Prostate gland (tissue), 2 donors: ENCODE measurements at regions not wholly inside any gene's neighbourhood (a gene's known extent, or its start where the extent isn't known, plus 50 kb on each side); places are given as distances from the start of the nearest gene placed in this dataset.

ENCODE experiments used
- DNase-seq: peaks from one replicate; pipeline ENCODE4 v3.0.0-alpha.2; 2019; ENCODE audit warnings: low spot score
- H3K27ac ChIP-seq, 2 donors: fragments of 200-600 bp; sonication (generic); 2 replicates each; pipeline ENCODE4 v1.5.1; 2017 to 2019
- H3K27me3 ChIP-seq: fragments of 200-600 bp; sonication (generic); replicated peaks from 2 replicates; pipeline ENCODE4 v1.5.1; 2019; ENCODE audit not compliant: insufficient read depth
- H3K36me3 ChIP-seq, 2 donors: fragments of 200-600 bp; sonication (generic); 1 replicate in 1 of 2; 2 replicates in 1 of 2; pipeline versions ENCODE4 v1.5.1 to v1.8.1; 2017 to 2019
- H3K4me1 ChIP-seq: fragments of 200-600 bp; sonication (generic); replicated peaks from 2 replicates; pipeline ENCODE4 v1.5.1; 2019
- H3K4me3 ChIP-seq, 2 donors: fragments of 200-600 bp; sonication (generic); 2 replicates each; pipeline ENCODE4 v1.5.1; 2017 to 2019
- H3K9me3 ChIP-seq: fragments of 200-600 bp; sonication (generic); 2 replicates; pipeline ENCODE4 v1.5.1; 2017
- CTCF ChIP-seq, 4 experiments: fragments of 200-600 bp in 2 of 4; fragments of 450-650 bp in 2 of 4; sonication (generic) in 2 of 4; IDR thresholded peaks; 1 replicate in 3 of 4; 2 replicates in 1 of 4; pipeline ENCODE4 v1.5.1; 2016 to 2019; ENCODE audit warnings: antibody characterized with exemption in 4 of 4, mild to moderate bottlenecking in 2 of 4, moderate library complexity in 2 of 4
- POLR2A ChIP-seq: fragments of 450-650 bp; IDR thresholded peaks from one replicate; pipeline ENCODE4 v1.6.1; 2016; ENCODE audit warnings: antibody characterized with exemption, mild to moderate bottlenecking
- POLR2AphosphoS5 ChIP-seq: sonication (generic); formaldehyde crosslinking; IDR thresholded peaks from one replicate; pipeline ENCODE4 v1.6.1; 2017; ENCODE audit warnings: antibody characterized with exemption
- WGBS: methylation state at CpG from one replicate; pipeline ENCODE4 v1.1.5; 2018; 5-methylcytosine and 5-hydroxymethylcytosine counted together
- intact Hi-C: fragments of 100-400 bp; cut with DNase I; formaldehyde crosslinking; loops from one replicate; pipeline ENCODE4 v1.14.2; 2022

- no peaks in the 10 kb centered on the region for H3K27me3 ChIP-seq
- no peak for DNase-seq
- H3K27ac ChIP-seq: no peak overlapping the region
- no peaks in the 10 kb centered on the region for H3K9me3 ChIP-seq
- TF ChIP-seq POLR2A (no peak), CTCF (IDR thresholded peaks at IDR 0.05) (no peak), POLR2AphosphoS5 (no peak)
- no peak overlapping the region for H3K4me3 ChIP-seq
- WGBS: 37% methylated on average over 2 of the region's 2 CpGs
- no peaks in the 10 kb centered on the region for H3K36me3 ChIP-seq
- intact Hi-C loops: no loop called here
- no peaks in the 10 kb centered on the region for H3K4me1 ChIP-seq
Measured at GRCh38 chr5:125180231-125180829, 433.9 kb upstream of the ZNF608 start.

- H3K27ac ChIP-seq: no peak overlapping the region
- DNase-seq: no peak
- no peaks in the 10 kb centered on the region for H3K36me3 ChIP-seq
- no peaks in the 10 kb centered on the region for H3K27me3 ChIP-seq
- no peak overlapping the region for H3K4me3 ChIP-seq
- H3K9me3 ChIP-seq: no peaks in the 10 kb centered on the region
- H3K4me1 ChIP-seq: no peaks in the 10 kb centered on the region
- 68% methylated on average over 1 of the region's 1 CpG for WGBS
- intact Hi-C loops: no loop called here
- TF ChIP-seq POLR2AphosphoS5: no peak
- TF ChIP-seq POLR2A: no peak
- no peak for TF ChIP-seq CTCF (IDR thresholded peaks at IDR 0.05)
Measured at GRCh38 chr5:125181159-125181558, 434.7 kb upstream of the ZNF608 start.

GRCh38 chr5:125181955-125182354, 435.5 kb upstream of the ZNF608 start:
- Histone ChIP-seq H3K9me3 (no peaks in the 10 kb centered on the region), H3K4me3 (no peak overlapping the region), H3K27me3 (no peaks in the 10 kb centered on the region), H3K4me1 (no peaks in the 10 kb centered on the region), H3K27ac (no peak overlapping the region), H3K36me3 (no peaks in the 10 kb centered on the region)
- 100% methylated on average over 1 of the region's 1 CpG for WGBS
- intact Hi-C loops: no loop called here
- DNase-seq: no peak
- TF ChIP-seq POLR2AphosphoS5 (no peak), POLR2A (no peak), CTCF (IDR thresholded peaks at IDR 0.05) (no peak)

- H3K27me3 ChIP-seq: no peaks in the 10 kb centered on the region
- H3K9me3 ChIP-seq: no peaks in the 10 kb centered on the region
- no peak overlapping the region for H3K27ac ChIP-seq
- TF ChIP-seq CTCF (IDR thresholded peaks at IDR 0.05): no peak
- 100% methylated on average over 1 of the region's 1 CpG for WGBS
- no peak overlapping the region for H3K4me3 ChIP-seq
- H3K36me3 ChIP-seq: no peaks in the 10 kb centered on the region
- H3K4me1 ChIP-seq: no peaks in the 10 kb centered on the region
- no peak for DNase-seq
- intact Hi-C loops: no loop called here
Measured at GRCh38 chr5:125185740-125186139, 439.3 kb upstream of the ZNF608 start.

- Histone ChIP-seq H3K4me3 (no peak overlapping the region), H3K27me3 (no peaks in the 10 kb centered on the region), H3K27ac (no peak overlapping the region), H3K36me3 (no peaks in the 10 kb centered on the region), H3K9me3 (no peaks in the 10 kb centered on the region), H3K4me1 (no peaks in the 10 kb centered on the region)
- DNase-seq: no peak
- WGBS: 45% methylated on average over 4 of the region's 4 CpGs
- TF ChIP-seq POLR2AphosphoS5 (no peak), POLR2A (no peak), CTCF (IDR thresholded peaks at IDR 0.05) (no peak)
- intact Hi-C loops: no loop called here
Measured at GRCh38 chr5:125186911-125187375, 440.5 kb upstream of the ZNF608 start.
